ENCODE measurements at regions not wholly inside any gene's neighbourhood (a gene's known extent, or its start where the extent isn't known, plus 50 kb on each side); places are given as distances from the start of the nearest gene placed in this dataset.

GRCh38 chr3:43949594-43949993 is 258.9 kb downstream of the ABHD5 start:
- no peak for TF ChIP-seq EZH2phosphoT487 (IDR thresholded peaks at IDR 0.05; ENCODE audit: insufficient read depth, low read depth)
- no peak for TF ChIP-seq EZH2 (IDR thresholded peaks at IDR 0.05; ENCODE audit: insufficient read depth, poor library complexity, severe bottlenecking)

Measured in GM23248 (cell line).